ENCODE measurements at regions not wholly inside any gene's neighbourhood (a gene's known extent, or its start where the extent isn't known, plus 50 kb on each side); places are given as distances from the start of the nearest gene placed in this dataset.

- TF ChIP-seq CTCF (IDR thresholded peaks at IDR 0.05) = no peak
- no peak for TF ChIP-seq POLR2A (IDR thresholded peaks at IDR 0.05; ENCODE audit: low read depth)
- TF ChIP-seq POLR2AphosphoS5 (IDR thresholded peaks at IDR 0.05) = no peak
These were observed 191.5 kb upstream of the RSPO3 start for GRCh38 chr6:126926926-126927325.
